Activated CD4-positive, alpha-beta memory T cell treated with anti-CD3 and anti-CD28 coated beads, Interleukin-2, amount 10 ng/mL, durations not matched to agents 7 days and 5 days (primary cell): ENCODE measurements at regions not wholly inside any gene's neighbourhood (a gene's known extent, or its start where the extent isn't known, plus 50 kb on each side); places are given as distances from the start of the nearest gene placed in this dataset.

Experiments used
- CTCF ChIA-PET: fragments of 350-600 bp; sonication (Branson Sonifier 250); formaldehyde crosslinking; loops from one replicate; lab custom pipeline; 2021; ENCODE audit warnings: antibody characterized with exemption, inconsistent platforms; lab: Charles Lee
- POLR2A ChIA-PET: fragments of 350-600 bp; sonication (Branson Sonifier 250); formaldehyde crosslinking; loops from one replicate; lab custom pipeline; 2021; ENCODE audit warnings: antibody characterized with exemption; lab: Charles Lee
- DNase-seq: peaks from one replicate; pipeline ENCODE4 v3.0.0-alpha.2; 2020
- H3K27ac Mint-ChIP-seq: one replicate; pipeline ENCODE4 v1.8.0; 2021; ENCODE audit warnings: mild to moderate bottlenecking, mixed read lengths
- H3K27me3 Mint-ChIP-seq: one replicate; pipeline ENCODE4 v1.8.0; 2021; ENCODE audit warnings: mixed read lengths
- H3K36me3 Mint-ChIP-seq: one replicate; pipeline ENCODE4 v1.8.0; 2021; ENCODE audit warnings: low read depth, mixed read lengths
- H3K4me1 Mint-ChIP-seq: one replicate; pipeline ENCODE4 v1.8.0; 2021; ENCODE audit warnings: mixed read lengths
- H3K4me3 Mint-ChIP-seq: one replicate; pipeline ENCODE4 v1.8.0; 2021; ENCODE audit warnings: mild to moderate bottlenecking, mixed read lengths
- H3K9me3 Mint-ChIP-seq: one replicate; pipeline ENCODE4 v1.8.0; 2021; ENCODE audit warnings: mixed read lengths

GRCh38 chr2:238582159-238582558 is 155.4 kb downstream of the ASB1 start:
- Mint-ChIP-seq H3K36me3 (no peaks in the 10 kb centered on the region), H3K27ac (no peak overlapping the region), H3K4me1 (no peaks in the 10 kb centered on the region), H3K4me3 (no peak overlapping the region), H3K9me3 (no peaks in the 10 kb centered on the region), H3K27me3 (peaks cover 10% of the 10 kb centered on the region)
- ChIA-PET CTCF (no interaction called here), POLR2A (no interaction called here)
- no peak for DNase-seq

GRCh38 chr2:238584617-238585016 is 157.9 kb downstream of the ASB1 start:
- Mint-ChIP-seq H3K27ac (no peak overlapping the region), H3K9me3 (no peaks in the 10 kb centered on the region), H3K4me3 (no peak overlapping the region), H3K4me1 (no peaks in the 10 kb centered on the region), H3K36me3 (no peaks in the 10 kb centered on the region), H3K27me3 (peaks cover 10% of the 10 kb centered on the region)
- DNase-seq = no peak
- ChIA-PET POLR2A (no interaction called here), CTCF (interaction anchor here (1.9 kb wide), 1 partner anchor 11 kb away, joined by 5 read pairs; no protein-coding TSS in a partner anchor)

GRCh38 chr2:238585836-238586821 is 159.4 kb downstream of the ASB1 start:
- Mint-ChIP-seq H3K4me1 (no peaks in the 10 kb centered on the region), H3K4me3 (no peak overlapping the region), H3K9me3 (no peaks in the 10 kb centered on the region), H3K27ac (no peak overlapping the region), H3K36me3 (no peaks in the 10 kb centered on the region), H3K27me3 (peaks cover 10% of the 10 kb centered on the region)
- no peak for DNase-seq
- POLR2A ChIA-PET = no interaction called here
- CTCF ChIA-PET = interaction anchor here (1.9 kb wide), 1 partner anchor 12 kb away, joined by 5 read pairs; no protein-coding TSS in a partner anchor

- Mint-ChIP-seq H3K27ac (no peak overlapping the region), H3K36me3 (no peaks in the 10 kb centered on the region), H3K4me3 (no peak overlapping the region), H3K9me3 (no peaks in the 10 kb centered on the region), H3K4me1 (no peaks in the 10 kb centered on the region), H3K27me3 (peaks cover 10% of the 10 kb centered on the region)
- DNase-seq = no peak
- ChIA-PET CTCF (no interaction called here), POLR2A (no interaction called here)
Measured at GRCh38 chr2:238586931-238587775, 160.4 kb downstream of the ASB1 start.

GRCh38 chr2:238587776-238588660 is 161.3 kb downstream of the ASB1 start:
- DNase-seq = no peak
- Mint-ChIP-seq H3K4me3 (no peak overlapping the region), H3K9me3 (no peaks in the 10 kb centered on the region), H3K27me3 (peaks cover 5% of the 10 kb centered on the region), H3K36me3 (no peaks in the 10 kb centered on the region), H3K27ac (no peak overlapping the region), H3K4me1 (no peaks in the 10 kb centered on the region)
- ChIA-PET POLR2A (no interaction called here), CTCF (no interaction called here)

GRCh38 chr2:238589591-238590460 is 163.1 kb downstream of the ASB1 start:
- Mint-ChIP-seq H3K4me1 (no peaks in the 10 kb centered on the region), H3K9me3 (no peaks in the 10 kb centered on the region), H3K27ac (no peak overlapping the region), H3K36me3 (no peaks in the 10 kb centered on the region), H3K27me3 (no peaks in the 10 kb centered on the region), H3K4me3 (no peak overlapping the region)
- POLR2A ChIA-PET = no interaction called here
- CTCF ChIA-PET = no interaction called here
- DNase-seq = no peak

GRCh38 chr2:238591732-238592131 is 165.0 kb downstream of the ASB1 start:
- Mint-ChIP-seq H3K36me3 (no peaks in the 10 kb centered on the region), H3K9me3 (no peaks in the 10 kb centered on the region), H3K4me3 (no peak overlapping the region), H3K27me3 (no peaks in the 10 kb centered on the region), H3K4me1 (no peaks in the 10 kb centered on the region), H3K27ac (no peak overlapping the region)
- CTCF ChIA-PET = no interaction called here
- no peak for DNase-seq
- POLR2A ChIA-PET = no interaction called here

GRCh38 chr2:238593236-238593635 is 166.5 kb downstream of the ASB1 start:
- CTCF ChIA-PET = no interaction called here

GRCh38 chr2:238593678-238594077 is 167.0 kb downstream of the ASB1 start:
- no peaks in the 10 kb centered on the region for H3K4me1 Mint-ChIP-seq
- no peaks in the 10 kb centered on the region for H3K9me3 Mint-ChIP-seq
- H3K27me3 Mint-ChIP-seq = no peaks in the 10 kb centered on the region
- H3K36me3 Mint-ChIP-seq = no peaks in the 10 kb centered on the region
- H3K27ac Mint-ChIP-seq = no peak overlapping the region
- ChIA-PET CTCF (no interaction called here), POLR2A (no interaction called here)
- H3K4me3 Mint-ChIP-seq = no peak overlapping the region
- DNase-seq = no peak

More at GRCh38 chr2:238593236-238593635, 166.5 kb downstream of the ASB1 start:
- H3K36me3 Mint-ChIP-seq = no peaks in the 10 kb centered on the region
- no peaks in the 10 kb centered on the region for H3K9me3 Mint-ChIP-seq
- H3K27me3 Mint-ChIP-seq = no peaks in the 10 kb centered on the region
- no peak for DNase-seq
- H3K4me1 Mint-ChIP-seq = no peaks in the 10 kb centered on the region
- POLR2A ChIA-PET = no interaction called here
- H3K4me3 Mint-ChIP-seq = no peak overlapping the region
- H3K27ac Mint-ChIP-seq = no peak overlapping the region

GRCh38 chr2:238594796-238595749 is 168.3 kb downstream of the ASB1 start:
- H3K27ac Mint-ChIP-seq = no peak overlapping the region
- no peaks in the 10 kb centered on the region for H3K27me3 Mint-ChIP-seq
- H3K4me3 Mint-ChIP-seq = no peak overlapping the region
- ChIA-PET CTCF (no interaction called here), POLR2A (no interaction called here)
- no peak for DNase-seq
- H3K4me1 Mint-ChIP-seq = no peaks in the 10 kb centered on the region
- no peaks in the 10 kb centered on the region for H3K9me3 Mint-ChIP-seq
- no peaks in the 10 kb centered on the region for H3K36me3 Mint-ChIP-seq
